HepG2 (cell line): ENCODE measurements at regions not wholly inside any gene's neighbourhood (a gene's known extent, or its start where the extent isn't known, plus 50 kb on each side); places are given as distances from the start of the nearest gene placed in this dataset.
A peak's percentile ranks its signal among the peaks of the same experiment; 100 is the strongest.

Experiments used
- BHLHE40 ChIP-seq: IDR thresholded peaks from 2 replicates; pipeline ENCODE4 v1.6.1; 2011; ENCODE audit warnings: low read length, improper control_type of control experiment
- CTCF ChIP-seq: sonication (generic); formaldehyde crosslinking; IDR thresholded peaks from 2 replicates; pipeline ENCODE4 v1.5.0; 2020; ENCODE audit warnings: mild to moderate bottlenecking, missing genetic modification reagents, moderate library complexity
- MAX ChIP-seq: IDR thresholded peaks from 2 replicates; pipeline ENCODE4 v1.6.1; 2012; ENCODE audit warnings: inconsistent platforms
- POLR2G ChIP-seq: fragments of 200-400 bp; formaldehyde crosslinking; IDR thresholded peaks from 2 replicates; pipeline ENCODE4 v1.6.1; 2018; ENCODE audit warnings: mild to moderate bottlenecking, low read depth, low read length, moderate library complexity
- PRDM10 ChIP-seq: sonication (generic); formaldehyde crosslinking; IDR thresholded peaks from 2 replicates; pipeline ENCODE4 v1.4.0; 2020; ENCODE audit warnings: low read depth, missing genetic modification reagents
- PREB ChIP-seq: sonication (generic); formaldehyde crosslinking; IDR thresholded peaks from 2 replicates; pipeline ENCODE4 v1.4.0; 2020; ENCODE audit warnings: missing genetic modification reagents
- TAF1 ChIP-seq: sonication (generic); formaldehyde crosslinking; IDR thresholded peaks from 2 replicates; pipeline ENCODE4 v1.4.0; 2020; ENCODE audit warnings: missing genetic modification reagents
- YY1 ChIP-seq: IDR thresholded peaks from 2 replicates; pipeline ENCODE4 v1.6.1; 2011; ENCODE audit warnings: low read length, low read depth, moderate library complexity, mild to moderate bottlenecking; ENCODE audit not compliant: insufficient read depth, insufficient replicate concordance
- ZNF274 ChIP-seq: sonication (generic); formaldehyde crosslinking; IDR thresholded peaks from 2 replicates; pipeline ENCODE4 v1.5.1; 2020; ENCODE audit warnings: mild to moderate bottlenecking, missing genetic modification reagents
- ZNF383 ChIP-seq: sonication (generic); formaldehyde crosslinking; IDR thresholded peaks from 2 replicates; pipeline ENCODE4 v1.4.0; 2020; ENCODE audit warnings: missing genetic modification reagents, mild to moderate bottlenecking, borderline replicate concordance
- TF ChIP-seq, protein P1 (sequence below): IDR thresholded peaks from 2 replicates; pipeline ENCODE4 v1.6.1; 2016; ENCODE audit warnings: low read depth, missing genetic modification reagents, missing compliant biosample characterization
- TF ChIP-seq, protein P2 (sequence below): sonication (generic); formaldehyde crosslinking; IDR thresholded peaks from 2 replicates; pipeline ENCODE4 v1.5.1; 2020; ENCODE audit warnings: mild to moderate bottlenecking, missing genetic modification reagents, moderate library complexity

- TF ChIP-seq PREB (CRISPR knock-in tag) (no peak), CTCF (CRISPR knock-in tag) (no peak), BHLHE40 (0 out of 2 replicates have a peak, but pooled peaks have one; percentile 38), TAF1 (CRISPR knock-in tag) (no peak), ZNF274 (no peak), PRDM10 (CRISPR knock-in tag) (no peak), ZNF383 (CRISPR knock-in tag) (no peak), POLR2G (no peak), MAX (no peak), YY1 (no peak)
- TF ChIP-seq, protein P1, sequence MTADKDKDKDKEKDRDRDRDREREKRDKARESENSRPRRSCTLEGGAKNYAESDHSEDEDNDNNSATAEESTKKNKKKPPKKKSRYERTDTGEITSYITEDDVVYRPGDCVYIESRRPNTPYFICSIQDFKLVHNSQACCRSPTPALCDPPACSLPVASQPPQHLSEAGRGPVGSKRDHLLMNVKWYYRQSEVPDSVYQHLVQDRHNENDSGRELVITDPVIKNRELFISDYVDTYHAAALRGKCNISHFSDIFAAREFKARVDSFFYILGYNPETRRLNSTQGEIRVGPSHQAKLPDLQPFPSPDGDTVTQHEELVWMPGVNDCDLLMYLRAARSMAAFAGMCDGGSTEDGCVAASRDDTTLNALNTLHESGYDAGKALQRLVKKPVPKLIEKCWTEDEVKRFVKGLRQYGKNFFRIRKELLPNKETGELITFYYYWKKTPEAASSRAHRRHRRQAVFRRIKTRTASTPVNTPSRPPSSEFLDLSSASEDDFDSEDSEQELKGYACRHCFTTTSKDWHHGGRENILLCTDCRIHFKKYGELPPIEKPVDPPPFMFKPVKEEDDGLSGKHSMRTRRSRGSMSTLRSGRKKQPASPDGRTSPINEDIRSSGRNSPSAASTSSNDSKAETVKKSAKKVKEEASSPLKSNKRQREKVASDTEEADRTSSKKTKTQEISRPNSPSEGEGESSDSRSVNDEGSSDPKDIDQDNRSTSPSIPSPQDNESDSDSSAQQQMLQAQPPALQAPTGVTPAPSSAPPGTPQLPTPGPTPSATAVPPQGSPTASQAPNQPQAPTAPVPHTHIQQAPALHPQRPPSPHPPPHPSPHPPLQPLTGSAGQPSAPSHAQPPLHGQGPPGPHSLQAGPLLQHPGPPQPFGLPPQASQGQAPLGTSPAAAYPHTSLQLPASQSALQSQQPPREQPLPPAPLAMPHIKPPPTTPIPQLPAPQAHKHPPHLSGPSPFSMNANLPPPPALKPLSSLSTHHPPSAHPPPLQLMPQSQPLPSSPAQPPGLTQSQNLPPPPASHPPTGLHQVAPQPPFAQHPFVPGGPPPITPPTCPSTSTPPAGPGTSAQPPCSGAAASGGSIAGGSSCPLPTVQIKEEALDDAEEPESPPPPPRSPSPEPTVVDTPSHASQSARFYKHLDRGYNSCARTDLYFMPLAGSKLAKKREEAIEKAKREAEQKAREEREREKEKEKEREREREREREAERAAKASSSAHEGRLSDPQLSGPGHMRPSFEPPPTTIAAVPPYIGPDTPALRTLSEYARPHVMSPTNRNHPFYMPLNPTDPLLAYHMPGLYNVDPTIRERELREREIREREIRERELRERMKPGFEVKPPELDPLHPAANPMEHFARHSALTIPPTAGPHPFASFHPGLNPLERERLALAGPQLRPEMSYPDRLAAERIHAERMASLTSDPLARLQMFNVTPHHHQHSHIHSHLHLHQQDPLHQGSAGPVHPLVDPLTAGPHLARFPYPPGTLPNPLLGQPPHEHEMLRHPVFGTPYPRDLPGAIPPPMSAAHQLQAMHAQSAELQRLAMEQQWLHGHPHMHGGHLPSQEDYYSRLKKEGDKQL (CRISPR knock-in tag), result no peak
- TF ChIP-seq, protein P2, sequence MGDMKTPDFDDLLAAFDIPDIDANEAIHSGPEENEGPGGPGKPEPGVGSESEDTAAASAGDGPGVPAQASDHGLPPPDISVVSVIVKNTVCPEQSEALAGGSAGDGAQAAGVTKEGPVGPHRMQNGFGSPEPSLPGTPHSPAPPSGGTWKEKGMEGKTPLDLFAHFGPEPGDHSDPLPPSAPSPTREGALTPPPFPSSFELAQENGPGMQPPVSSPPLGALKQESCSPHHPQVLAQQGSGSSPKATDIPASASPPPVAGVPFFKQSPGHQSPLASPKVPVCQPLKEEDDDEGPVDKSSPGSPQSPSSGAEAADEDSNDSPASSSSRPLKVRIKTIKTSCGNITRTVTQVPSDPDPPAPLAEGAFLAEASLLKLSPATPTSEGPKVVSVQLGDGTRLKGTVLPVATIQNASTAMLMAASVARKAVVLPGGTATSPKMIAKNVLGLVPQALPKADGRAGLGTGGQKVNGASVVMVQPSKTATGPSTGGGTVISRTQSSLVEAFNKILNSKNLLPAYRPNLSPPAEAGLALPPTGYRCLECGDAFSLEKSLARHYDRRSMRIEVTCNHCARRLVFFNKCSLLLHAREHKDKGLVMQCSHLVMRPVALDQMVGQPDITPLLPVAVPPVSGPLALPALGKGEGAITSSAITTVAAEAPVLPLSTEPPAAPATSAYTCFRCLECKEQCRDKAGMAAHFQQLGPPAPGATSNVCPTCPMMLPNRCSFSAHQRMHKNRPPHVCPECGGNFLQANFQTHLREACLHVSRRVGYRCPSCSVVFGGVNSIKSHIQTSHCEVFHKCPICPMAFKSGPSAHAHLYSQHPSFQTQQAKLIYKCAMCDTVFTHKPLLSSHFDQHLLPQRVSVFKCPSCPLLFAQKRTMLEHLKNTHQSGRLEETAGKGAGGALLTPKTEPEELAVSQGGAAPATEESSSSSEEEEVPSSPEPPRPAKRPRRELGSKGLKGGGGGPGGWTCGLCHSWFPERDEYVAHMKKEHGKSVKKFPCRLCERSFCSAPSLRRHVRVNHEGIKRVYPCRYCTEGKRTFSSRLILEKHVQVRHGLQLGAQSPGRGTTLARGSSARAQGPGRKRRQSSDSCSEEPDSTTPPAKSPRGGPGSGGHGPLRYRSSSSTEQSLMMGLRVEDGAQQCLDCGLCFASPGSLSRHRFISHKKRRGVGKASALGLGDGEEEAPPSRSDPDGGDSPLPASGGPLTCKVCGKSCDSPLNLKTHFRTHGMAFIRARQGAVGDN (CRISPR knock-in tag), result no peak
Measured at GRCh38 chr2:156189143-156189542, 143.4 kb downstream of the NR4A2 start.
